ENCODE measurements at regions not wholly inside any gene's neighbourhood (a gene's known extent, or its start where the extent isn't known, plus 50 kb on each side); places are given as distances from the start of the nearest gene placed in this dataset.

- no peak for ATAC-seq
- no peak overlapping the region for H3K27ac Mint-ChIP-seq
- H3K36me3 Mint-ChIP-seq = no peaks in the 10 kb centered on the region
- no peaks in the 10 kb centered on the region for H3K9me3 Mint-ChIP-seq
- H3K4me1 Mint-ChIP-seq = peaks cover 13% of the 10 kb centered on the region
- peaks cover 43% of the 10 kb centered on the region for H3K27me3 Mint-ChIP-seq
- H3K4me3 Mint-ChIP-seq = no peak overlapping the region
Measured at GRCh38 chr1:94739521-94740061, 80.6 kb upstream of the SLC44A3 start.

DNA sequence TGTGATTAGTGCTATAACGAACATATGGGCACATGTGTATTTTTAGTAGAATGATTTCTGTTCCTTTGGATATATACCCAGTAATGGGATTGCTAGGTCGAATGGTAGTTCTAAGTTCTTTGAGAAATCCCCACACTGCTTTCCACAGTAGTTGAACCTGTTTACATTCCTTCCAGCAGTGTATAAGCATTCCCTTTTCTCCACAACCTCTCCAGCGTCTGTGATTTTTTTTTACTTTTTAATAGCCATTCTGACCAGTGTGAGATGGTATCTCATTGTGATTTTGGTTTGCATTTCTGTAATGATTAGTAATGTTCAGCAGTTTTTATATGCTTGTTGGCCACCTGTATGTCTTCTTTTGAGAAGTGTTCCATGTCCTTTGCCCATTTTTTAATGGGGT lies 81.8 kb upstream of the SLC44A3 start:
- ATAC-seq = no peak
- Mint-ChIP-seq H3K4me3 (no peak overlapping the region), H3K36me3 (no peaks in the 10 kb centered on the region), H3K4me1 (peaks cover 13% of the 10 kb centered on the region), H3K9me3 (no peaks in the 10 kb centered on the region), H3K27ac (no peak overlapping the region), H3K27me3 (peaks cover 41% of the 10 kb centered on the region)

DNA sequence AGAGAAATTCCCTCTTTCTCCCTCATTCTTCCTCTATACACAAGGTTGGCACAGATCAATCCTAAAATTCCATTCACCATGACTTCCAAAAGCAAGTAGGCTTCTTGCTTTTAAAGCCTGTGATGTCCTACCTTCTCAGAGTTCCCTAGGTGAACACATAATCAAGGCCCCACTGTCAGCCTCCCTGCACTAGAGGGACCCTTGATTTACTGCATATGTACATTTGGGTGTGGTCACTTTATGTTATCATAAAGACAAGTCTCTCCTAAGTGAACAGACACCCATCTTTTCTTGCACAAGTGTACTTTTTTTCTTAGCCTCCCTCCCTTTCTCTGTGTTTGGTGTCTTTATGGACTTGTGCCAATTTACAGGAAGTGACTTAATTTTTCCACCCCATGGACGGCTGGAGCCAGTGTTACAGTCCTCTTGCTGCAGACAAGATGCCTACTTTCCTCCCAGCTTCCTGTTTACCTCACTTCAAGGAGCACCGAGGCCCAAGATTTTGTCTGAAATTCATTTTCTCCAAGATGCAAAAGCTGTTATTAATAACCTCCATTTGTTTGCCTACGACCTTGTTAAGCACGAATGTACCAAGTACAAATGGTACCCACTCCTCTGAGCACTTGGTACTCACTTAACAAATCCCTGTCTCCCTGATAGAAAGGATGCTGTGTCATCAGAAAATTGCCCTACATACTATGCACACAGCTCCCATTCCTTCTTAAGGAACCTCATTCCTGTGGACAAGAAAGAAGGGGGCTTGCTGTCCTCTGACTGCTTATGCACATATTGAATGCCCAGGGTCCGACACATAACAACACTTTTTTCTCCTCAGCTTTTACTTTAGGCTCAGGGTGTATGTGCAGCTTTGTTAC lies 82.8 kb upstream of the SLC44A3 start:
- H3K4me3 Mint-ChIP-seq = no peak overlapping the region
- no peaks in the 10 kb centered on the region for H3K36me3 Mint-ChIP-seq
- no peaks in the 10 kb centered on the region for H3K9me3 Mint-ChIP-seq
- ATAC-seq = no peak
- H3K27ac Mint-ChIP-seq = no peak overlapping the region
- peaks cover 41% of the 10 kb centered on the region for H3K27me3 Mint-ChIP-seq
- H3K4me1 Mint-ChIP-seq = peaks cover 13% of the 10 kb centered on the region

- Mint-ChIP-seq H3K27ac (no peak overlapping the region), H3K9me3 (no peaks in the 10 kb centered on the region), H3K4me1 (peaks cover 10% of the 10 kb centered on the region), H3K4me3 (no peak overlapping the region), H3K27me3 (peaks cover 41% of the 10 kb centered on the region), H3K36me3 (no peaks in the 10 kb centered on the region)
- no peak for ATAC-seq
Measured at GRCh38 chr1:94736549-94736948, 83.6 kb upstream of the SLC44A3 start.

DNA sequence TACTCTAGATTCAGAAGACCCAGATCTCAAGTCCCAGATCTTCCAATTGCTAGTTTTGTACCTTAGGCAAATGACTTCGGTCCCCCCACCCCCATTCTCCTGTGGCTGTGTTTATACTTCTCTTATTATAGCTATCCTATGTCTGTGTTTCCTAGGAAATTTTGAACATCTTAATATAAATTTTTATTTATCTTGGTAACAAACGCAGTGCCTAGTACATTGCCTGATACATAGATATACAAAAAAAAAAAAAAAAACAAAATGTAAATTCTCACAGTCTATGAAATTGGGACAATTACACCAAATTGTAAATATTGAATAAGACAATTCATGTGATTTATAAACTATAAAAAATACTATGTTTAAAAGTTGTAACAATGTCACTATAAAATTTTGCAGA lies 84.1 kb upstream of the SLC44A3 start:
- Mint-ChIP-seq H3K4me3 (no peak overlapping the region), H3K9me3 (no peaks in the 10 kb centered on the region), H3K27ac (no peak overlapping the region), H3K27me3 (peaks cover 41% of the 10 kb centered on the region), H3K36me3 (no peaks in the 10 kb centered on the region), H3K4me1 (peaks cover 6% of the 10 kb centered on the region)
- ATAC-seq = no peak

- Mint-ChIP-seq H3K27me3 (peaks cover 45% of the 10 kb centered on the region), H3K4me3 (no peak overlapping the region), H3K4me1 (peaks cover 6% of the 10 kb centered on the region), H3K36me3 (no peaks in the 10 kb centered on the region), H3K27ac (no peak overlapping the region), H3K9me3 (no peaks in the 10 kb centered on the region)
- no peak for ATAC-seq
Measured at GRCh38 chr1:94734963-94735901, 84.9 kb upstream of the SLC44A3 start.

DNA sequence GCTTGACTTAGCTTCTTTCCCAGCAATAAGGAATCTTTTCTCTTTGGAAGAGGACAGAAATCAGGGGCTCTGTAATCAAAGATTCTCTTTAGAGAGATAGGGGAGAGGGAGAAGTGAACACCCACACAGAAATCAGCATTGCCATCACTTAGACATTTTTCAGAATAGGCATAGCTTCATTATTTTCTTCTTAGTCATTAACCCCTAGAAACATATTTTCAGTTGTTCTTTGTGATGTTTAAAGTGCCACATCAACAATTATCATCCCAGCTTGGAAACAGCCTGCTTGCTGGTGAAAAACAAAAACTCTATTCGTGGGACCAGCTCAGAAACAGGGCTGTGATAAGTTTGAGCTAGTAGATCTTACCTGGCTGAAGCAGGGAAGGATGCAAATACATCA lies 88.3 kb upstream of the SLC44A3 start:
- Mint-ChIP-seq H3K36me3 (no peaks in the 10 kb centered on the region), H3K27me3 (peaks cover 32% of the 10 kb centered on the region), H3K4me3 (no peak overlapping the region), H3K4me1 (peaks cover 6% of the 10 kb centered on the region), H3K9me3 (peaks cover 3% of the 10 kb centered on the region), H3K27ac (no peak overlapping the region)
- no peak for ATAC-seq

DNA sequence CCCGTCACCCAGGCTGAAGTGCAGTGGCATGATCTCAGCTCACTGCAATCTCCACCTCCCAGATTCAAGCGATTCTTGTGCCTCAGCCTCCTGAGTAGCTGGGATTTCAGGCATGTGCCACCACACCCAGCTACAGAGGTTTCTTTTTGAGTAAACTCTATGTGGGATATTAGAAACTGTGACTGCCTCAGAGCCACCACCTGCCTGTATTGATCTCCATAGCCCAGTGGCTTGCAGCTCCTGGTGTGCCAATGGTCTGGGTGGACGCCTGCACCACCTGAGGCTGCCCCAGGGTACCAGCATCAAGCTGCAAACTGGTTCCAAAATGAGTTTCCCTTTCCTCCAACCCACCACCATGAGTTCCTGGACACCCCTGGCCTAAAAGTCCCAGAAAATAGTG lies 89.7 kb upstream of the SLC44A3 start:
- Mint-ChIP-seq H3K4me1 (peaks cover 2% of the 10 kb centered on the region), H3K36me3 (no peaks in the 10 kb centered on the region), H3K27ac (no peak overlapping the region), H3K4me3 (no peak overlapping the region), H3K9me3 (peaks cover 3% of the 10 kb centered on the region), H3K27me3 (peaks cover 23% of the 10 kb centered on the region)
- no peak for ATAC-seq

- peaks cover 3% of the 10 kb centered on the region for H3K9me3 Mint-ChIP-seq
- H3K36me3 Mint-ChIP-seq = no peaks in the 10 kb centered on the region
- ATAC-seq = no peak
- H3K4me3 Mint-ChIP-seq = no peak overlapping the region
- H3K27me3 Mint-ChIP-seq = peaks cover 11% of the 10 kb centered on the region
- no peak overlapping the region for H3K27ac Mint-ChIP-seq
- no peaks in the 10 kb centered on the region for H3K4me1 Mint-ChIP-seq
Measured at GRCh38 chr1:94729267-94729666, 90.9 kb upstream of the SLC44A3 start.

- Mint-ChIP-seq H3K4me3 (no peak overlapping the region), H3K27ac (no peak overlapping the region), H3K27me3 (peaks cover 11% of the 10 kb centered on the region), H3K36me3 (no peaks in the 10 kb centered on the region), H3K9me3 (peaks cover 3% of the 10 kb centered on the region), H3K4me1 (no peaks in the 10 kb centered on the region)
- no peak for ATAC-seq
Measured at GRCh38 chr1:94727846-94728715, 92.1 kb upstream of the SLC44A3 start.

- H3K9me3 Mint-ChIP-seq = peaks cover 3% of the 10 kb centered on the region
- H3K27me3 Mint-ChIP-seq = peaks cover 11% of the 10 kb centered on the region
- no peak for ATAC-seq
- no peak overlapping the region for H3K4me3 Mint-ChIP-seq
- no peaks in the 10 kb centered on the region for H3K36me3 Mint-ChIP-seq
- no peak overlapping the region for H3K27ac Mint-ChIP-seq
- no peaks in the 10 kb centered on the region for H3K4me1 Mint-ChIP-seq
Measured at GRCh38 chr1:94726981-94727685, 93.0 kb upstream of the SLC44A3 start.

GRCh38 chr1:94725566-94725965 lies 94.6 kb upstream of the SLC44A3 start:
- H3K27ac Mint-ChIP-seq = no peak overlapping the region
- H3K27me3 Mint-ChIP-seq = peaks cover 10% of the 10 kb centered on the region
- ATAC-seq = no peak
- peaks cover 3% of the 10 kb centered on the region for H3K9me3 Mint-ChIP-seq
- H3K36me3 Mint-ChIP-seq = no peaks in the 10 kb centered on the region
- no peak overlapping the region for H3K4me3 Mint-ChIP-seq
- H3K4me1 Mint-ChIP-seq = peaks cover 3% of the 10 kb centered on the region

- H3K4me1 Mint-ChIP-seq = peaks cover 11% of the 10 kb centered on the region
- no peaks in the 10 kb centered on the region for H3K9me3 Mint-ChIP-seq
Measured at GRCh38 chr1:94723894-94724293, 96.3 kb upstream of the SLC44A3 start.

GRCh38 chr1:94723463-94723862 lies 96.7 kb upstream of the SLC44A3 start:
- no peak overlapping the region for H3K27ac Mint-ChIP-seq
- no peak for ATAC-seq
- no peaks in the 10 kb centered on the region for H3K27me3 Mint-ChIP-seq
- peaks cover 11% of the 10 kb centered on the region for H3K4me1 Mint-ChIP-seq
- no peak overlapping the region for H3K4me3 Mint-ChIP-seq
- H3K9me3 Mint-ChIP-seq = no peaks in the 10 kb centered on the region
- no peaks in the 10 kb centered on the region for H3K36me3 Mint-ChIP-seq

More at GRCh38 chr1:94723894-94724293, 96.3 kb upstream of the SLC44A3 start:
- no peak overlapping the region for H3K4me3 Mint-ChIP-seq
- no peak overlapping the region for H3K27ac Mint-ChIP-seq
- no peaks in the 10 kb centered on the region for H3K36me3 Mint-ChIP-seq
- no peaks in the 10 kb centered on the region for H3K27me3 Mint-ChIP-seq
- ATAC-seq = no peak
